ENCODE measurements at regions not wholly inside any gene's neighbourhood (a gene's known extent, or its start where the extent isn't known, plus 50 kb on each side); places are given as distances from the start of the nearest gene placed in this dataset.

DNA sequence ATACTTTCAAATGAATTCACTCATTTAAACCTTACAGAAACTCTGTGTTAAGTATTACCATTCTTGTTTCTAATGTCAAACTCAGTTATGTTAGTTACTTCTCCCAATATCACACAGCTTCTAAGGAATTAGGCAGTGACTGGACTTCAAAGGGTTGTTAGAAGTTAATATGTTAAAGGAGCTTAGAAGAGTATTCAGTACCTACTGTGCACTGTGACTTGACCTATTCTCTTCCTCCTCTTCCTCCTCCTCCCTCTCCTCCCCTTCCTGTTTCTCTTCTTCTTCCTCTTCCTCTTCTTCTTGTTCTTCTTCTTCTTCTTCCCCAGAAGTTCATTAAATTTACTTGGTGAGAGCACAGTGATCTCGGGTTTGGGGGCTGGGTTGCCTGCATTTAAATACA, 325.6 kb upstream of the SLC35B3 start:
- TF ChIP-seq GATA3 (IDR thresholded peaks at IDR 0.05; ENCODE audit: low read depth, low read length) (no peak), GATA2 (IDR thresholded peaks at IDR 0.05; ENCODE audit: low read depth, low read length) (no peak)

Data from SH-SY5Y (cell line).